Fibroblast of lung (primary cell): ENCODE measurements at regions not wholly inside any gene's neighbourhood (a gene's known extent, or its start where the extent isn't known, plus 50 kb on each side); places are given as distances from the start of the nearest gene placed in this dataset.

Experiments
- DNase-seq, 2 donors: peaks; one replicate each; pipeline versions ENCODE4 v3.0.0 to v3.0.0-alpha.2; 2010; ENCODE audit warnings: low read depth in 2 of 2
- H2AFZ ChIP-seq: 2 replicates; pipeline ENCODE4 v1.5.1; 2012; ENCODE audit warnings: low read length, control low read depth, inconsistent platforms
- H3K27ac ChIP-seq: 2 replicates; pipeline ENCODE4 v1.5.1; 2011; ENCODE audit warnings: low read length, control low read depth; ENCODE audit not compliant: insufficient read depth
- H3K27me3 ChIP-seq: 2 replicates; pipeline ENCODE4 v1.5.1; 2011; ENCODE audit warnings: mild to moderate bottlenecking, low read length; ENCODE audit not compliant: control insufficient read depth, insufficient read depth
- H3K36me3 ChIP-seq: 2 replicates; pipeline ENCODE4 v1.5.1; 2011; ENCODE audit warnings: low read length; ENCODE audit not compliant: control insufficient read depth, insufficient read depth
- H3K4me1 ChIP-seq: 2 replicates; pipeline ENCODE4 v1.5.1; 2011; ENCODE audit warnings: low read length; ENCODE audit not compliant: control insufficient read depth, insufficient read depth; ENCODE audit errors: extremely low read depth
- H3K4me2 ChIP-seq: 2 replicates; pipeline ENCODE4 v1.5.1; 2011; ENCODE audit warnings: low read length, control low read depth; ENCODE audit not compliant: insufficient read depth; ENCODE audit errors: extremely low read depth
- H3K4me3 ChIP-seq, 4 experiments: fragments of 200-600 bp in 1 of 4; sonication (generic) in 1 of 4; replicated peaks in 1 of 4; 2 replicates each; pipeline ENCODE4 v1.5.1; 2011 to 2016; ENCODE audit warnings: low read length in 4 of 4, low read depth in 3 of 4, mild to moderate bottlenecking in 3 of 4, control low read depth in 2 of 4, inconsistent platforms in 1 of 4, mixed read lengths in 1 of 4; ENCODE audit not compliant: insufficient read depth in 1 of 4; ENCODE audit errors: control extremely low read depth in 1 of 4
- H3K79me2 ChIP-seq: 2 replicates; pipeline ENCODE4 v1.5.1; 2012; ENCODE audit warnings: mild to moderate bottlenecking, low read length, inconsistent platforms; ENCODE audit not compliant: control insufficient read depth, insufficient read depth
- H3K9ac ChIP-seq: 2 replicates; pipeline ENCODE4 v1.5.1; 2011; ENCODE audit warnings: mild to moderate bottlenecking, low read length, control low read depth; ENCODE audit not compliant: insufficient read depth
- H3K9me3 ChIP-seq: 2 replicates; pipeline ENCODE4 v1.5.1; 2012; ENCODE audit warnings: low read depth, low read length; ENCODE audit not compliant: control insufficient read depth, insufficient read depth
- H4K20me1 ChIP-seq: 2 replicates; pipeline ENCODE4 v1.5.1; 2011; ENCODE audit warnings: low read length; ENCODE audit not compliant: control insufficient read depth, insufficient read depth; ENCODE audit errors: extremely low read depth
- CTCF ChIP-seq, 2 donors: IDR thresholded peaks in 1 of 2; conservative IDR thresholded peaks in 1 of 2; 1 replicate in 1 of 2; 2 replicates in 1 of 2; pipeline ENCODE4 v1.5.1; 2011 to 2012; ENCODE audit warnings: low read length in 2 of 2, control low read depth in 1 of 2, inconsistent platforms in 1 of 2, low read depth in 1 of 2, mild to moderate bottlenecking in 1 of 2
- EZH2 ChIP-seq: IDR thresholded peaks from 2 replicates; pipeline ENCODE4 v1.5.1; 2012; ENCODE audit warnings: low read length, control low read depth, mild to moderate bottlenecking; ENCODE audit errors: missing control alignments

GRCh38 chr16:86002178-86002900 lies 103.4 kb downstream of the IRF8 start:
- Histone ChIP-seq H4K20me1 (no peaks in the 10 kb centered on the region), H3K4me3 (no peak overlapping the region), H3K9ac (no peak overlapping the region), H3K36me3 (no peaks in the 10 kb centered on the region), H3K4me1 (no peaks in the 10 kb centered on the region), H2AFZ (no peak overlapping the region), H3K4me2 (no peak overlapping the region), H3K79me2 (no peaks in the 10 kb centered on the region), H3K9me3 (no peaks in the 10 kb centered on the region), H3K27ac (no peak overlapping the region), H3K27me3 (peaks cover 7% of the 10 kb centered on the region)
- DNase-seq, result no peak
- TF ChIP-seq CTCF (conservative IDR thresholded peaks at IDR 0.05 in 1 of 2, IDR thresholded peaks at IDR 0.05 in 1 of 2; ENCODE audit: low read depth in 1 of 2, low read length in 2 of 2) (no peak), EZH2 (no peak)

- H3K79me2 ChIP-seq, result no peaks in the 10 kb centered on the region
- H3K27ac ChIP-seq, result no peak overlapping the region
- H3K27me3 ChIP-seq, result peaks cover 7% of the 10 kb centered on the region
Observed at GRCh38 chr16:86007524-86007923, 108.6 kb downstream of the IRF8 start.

GRCh38 chr16:86010680-86011141 lies 111.7 kb downstream of the IRF8 start:
- no peak for DNase-seq
- Histone ChIP-seq H4K20me1 (no peaks in the 10 kb centered on the region), H2AFZ (no peak overlapping the region), H3K4me3 (no peak overlapping the region), H3K9me3 (no peaks in the 10 kb centered on the region), H3K4me1 (no peaks in the 10 kb centered on the region), H3K36me3 (no peaks in the 10 kb centered on the region), H3K79me2 (no peaks in the 10 kb centered on the region), H3K4me2 (no peak overlapping the region), H3K27me3 (peaks cover 2% of the 10 kb centered on the region), H3K9ac (no peak overlapping the region), H3K27ac (no peak overlapping the region)
- TF ChIP-seq EZH2, result no peak
- TF ChIP-seq CTCF (conservative IDR thresholded peaks at IDR 0.05 in 1 of 2, IDR thresholded peaks at IDR 0.05 in 1 of 2; ENCODE audit: low read depth in 1 of 2, low read length in 2 of 2), result no peak

More at GRCh38 chr16:86007524-86007923, 108.6 kb downstream of the IRF8 start:
- Histone ChIP-seq H3K4me1 (no peaks in the 10 kb centered on the region), H3K36me3 (no peaks in the 10 kb centered on the region), H3K4me2 (no peak overlapping the region), H3K9ac (no peak overlapping the region), H3K9me3 (no peaks in the 10 kb centered on the region), H2AFZ (no peak overlapping the region), H4K20me1 (no peaks in the 10 kb centered on the region), H3K4me3 (no peak overlapping the region)
- no peak for DNase-seq
- TF ChIP-seq EZH2, result no peak
- no peak for TF ChIP-seq CTCF (conservative IDR thresholded peaks at IDR 0.05 in 1 of 2, IDR thresholded peaks at IDR 0.05 in 1 of 2; ENCODE audit: low read depth in 1 of 2, low read length in 2 of 2)
